HG03460 (cell line): ENCODE measurements at regions not wholly inside any gene's neighbourhood (a gene's known extent, or its start where the extent isn't known, plus 50 kb on each side); places are given as distances from the start of the nearest gene placed in this dataset.
A peak's percentile ranks its signal among the peaks of the same experiment; 100 is the strongest.

Experiments
- ATAC-seq: cut with Tn5 transposase; IDR thresholded peaks from one replicate; pipeline ENCODE4 v1.9.1; 2021; ENCODE audit not compliant: unreplicated experiment

- no peak for ATAC-seq
Measured at GRCh38 chr5:8945972-8946371, 599.9 kb downstream of the SEMA5A start.

DNA sequence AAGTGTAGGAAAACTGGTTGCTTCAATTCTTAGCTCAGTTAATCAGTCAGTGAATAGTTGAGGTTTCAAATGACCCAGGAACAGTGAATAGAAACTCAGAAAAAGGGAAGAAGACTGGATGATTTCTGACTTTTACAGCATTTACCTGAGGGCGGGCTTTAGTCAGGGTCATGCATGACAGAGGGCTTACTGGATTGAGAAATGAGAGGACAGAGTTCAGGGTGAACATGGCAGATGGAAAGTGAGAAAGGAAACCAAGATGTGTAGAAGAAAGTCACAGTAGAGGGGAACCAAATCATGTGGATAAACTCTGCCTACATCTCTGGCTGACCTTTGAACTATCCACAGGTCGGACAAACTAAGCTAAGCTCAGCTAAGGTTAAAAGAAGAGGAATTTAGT, 596.0 kb downstream of the SEMA5A start:
- ATAC-seq: peak; percentile 95

- no peak for ATAC-seq
Measured at GRCh38 chr5:8952147-8952546, 593.7 kb downstream of the SEMA5A start.

DNA sequence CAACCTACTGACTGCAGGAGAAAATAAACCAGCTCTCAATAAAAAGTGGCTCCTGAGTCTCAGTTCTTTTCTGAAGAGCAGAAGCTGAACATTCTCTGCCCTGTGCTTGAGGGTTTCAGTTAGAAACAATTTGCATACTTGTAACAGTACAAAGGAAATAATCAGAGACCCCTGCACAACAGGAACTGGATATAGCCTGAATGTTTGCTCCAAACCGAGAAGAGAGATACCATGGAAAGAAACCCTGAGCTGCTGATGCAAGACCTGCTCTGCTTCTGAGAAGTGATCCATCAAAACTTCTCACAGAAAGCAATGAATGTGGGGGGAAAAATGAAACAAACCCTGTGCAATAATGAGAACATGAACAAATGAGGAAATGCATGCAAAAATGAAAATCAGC, 592.9 kb downstream of the SEMA5A start:
- ATAC-seq: no peak

- no peak for ATAC-seq
Measured at GRCh38 chr5:8953911-8954438, 591.9 kb downstream of the SEMA5A start.

DNA sequence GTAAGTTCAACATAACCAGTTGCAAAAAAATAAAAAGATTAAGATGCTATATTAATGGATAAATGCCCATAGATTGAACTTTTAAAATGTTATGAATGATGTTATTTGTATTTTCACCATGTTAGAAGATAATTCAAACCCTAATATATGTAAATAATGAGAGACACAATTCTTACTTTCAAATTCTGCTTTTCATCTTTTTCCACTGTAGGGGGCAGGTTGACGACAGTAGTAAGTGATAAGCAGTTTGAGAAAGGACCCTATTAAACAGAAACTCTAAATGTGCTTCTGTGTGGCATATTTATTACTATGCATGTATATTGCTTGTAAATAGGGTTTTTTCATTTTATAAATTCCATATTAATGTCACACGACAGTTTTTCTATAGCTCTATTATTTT, 591.1 kb downstream of the SEMA5A start:
- no peak for ATAC-seq

DNA sequence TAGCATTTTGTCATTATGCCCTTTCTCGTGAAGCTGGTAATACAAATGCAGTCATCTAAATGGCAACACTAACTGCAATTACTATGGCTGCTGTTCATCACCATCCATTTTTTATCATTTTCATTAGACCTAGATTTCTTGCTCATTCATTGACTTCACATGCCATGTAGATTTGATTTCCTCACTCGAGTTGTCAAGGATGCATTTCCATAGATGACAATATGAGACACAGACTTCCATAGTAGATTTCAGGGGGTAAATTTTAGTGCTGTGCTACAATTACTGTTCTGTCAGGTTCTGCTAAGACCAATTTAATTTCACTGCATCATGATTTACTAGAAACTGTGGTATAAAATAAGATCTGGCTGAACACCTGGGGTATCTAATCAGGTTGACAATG, 589.2 kb downstream of the SEMA5A start:
- ATAC-seq: no peak

- ATAC-seq: no peak
Measured at GRCh38 chr5:8958602-8959001, 587.3 kb downstream of the SEMA5A start.

DNA sequence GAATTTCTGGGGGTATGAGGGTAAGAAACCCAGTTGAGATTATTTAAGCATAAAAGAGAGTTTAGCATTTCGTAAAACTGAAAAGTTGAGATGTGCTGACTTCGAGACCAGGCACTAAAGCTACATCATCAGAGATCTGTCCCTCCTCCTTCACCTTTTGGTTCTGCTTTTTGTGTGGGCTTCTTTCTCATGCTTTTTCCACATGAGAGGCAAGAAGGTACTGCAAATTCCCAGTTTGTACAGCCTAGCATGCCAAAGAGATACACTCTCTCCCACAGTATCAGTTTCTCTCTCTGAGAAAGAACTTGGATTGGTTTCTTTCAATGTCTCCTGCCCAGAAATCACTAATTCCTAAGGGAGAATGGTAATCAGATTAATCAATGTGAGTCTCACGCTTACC, 584.7 kb downstream of the SEMA5A start:
- no peak for ATAC-seq

GRCh38 chr5:8961956-8962355, 583.9 kb downstream of the SEMA5A start:
- ATAC-seq: no peak

GRCh38 chr5:8981016-8981415, 564.9 kb downstream of the SEMA5A start:
- ATAC-seq: no peak

- ATAC-seq: no peak
Measured at GRCh38 chr5:8981496-8981895, 564.4 kb downstream of the SEMA5A start.

GRCh38 chr5:8984386-8984785, 561.5 kb downstream of the SEMA5A start:
- no peak for ATAC-seq
